ENCODE measurements at regions not wholly inside any gene's neighbourhood (a gene's known extent, or its start where the extent isn't known, plus 50 kb on each side); places are given as distances from the start of the nearest gene placed in this dataset.

DNA sequence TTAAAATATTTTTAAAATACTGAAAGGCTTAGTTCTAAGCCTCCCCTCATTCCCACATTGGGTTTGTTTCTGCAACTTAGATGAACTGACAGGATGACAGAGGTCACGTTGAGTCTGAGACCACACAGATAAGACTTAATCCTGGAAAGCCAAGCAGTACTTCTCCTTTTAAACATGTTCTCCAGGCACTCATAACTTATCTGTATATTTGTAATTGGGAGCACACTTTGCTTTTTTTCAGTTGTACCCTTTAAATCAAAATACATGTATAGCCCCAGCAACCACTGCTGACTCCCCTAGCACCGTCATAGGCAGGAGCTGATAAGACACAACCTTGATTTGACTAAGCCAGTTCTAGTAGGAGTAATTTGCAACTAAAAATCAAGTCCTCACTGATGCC is 394.8 kb downstream of the PID1 start:
- Histone ChIP-seq H3K36me3 (no peaks in the 10 kb centered on the region), H3K4me3 (no peak overlapping the region), H3K27ac (no peak overlapping the region), H3K4me1 (no peaks in the 10 kb centered on the region), H3K27me3 (no peaks in the 10 kb centered on the region), H3K9me3 (peaks cover 0 to 4% (median 0%) of the 10 kb centered on the region in 4 donors)
- WGBS, 2 donors: 58 to 84% methylated on average over 2 of the region's 2 CpGs
- DNase-seq: no peak
- TF ChIP-seq CTCF (IDR thresholded peaks at IDR 0.05): no peak
- TF ChIP-seq POLR2AphosphoS5 (IDR thresholded peaks at IDR 0.05): no peak
- TF ChIP-seq POLR2A (IDR thresholded peaks at IDR 0.05): no peak
- TF ChIP-seq EP300 (IDR thresholded peaks at IDR 0.05): no peak
- intact Hi-C loops (cut with DNase I): no loop called here

DNA sequence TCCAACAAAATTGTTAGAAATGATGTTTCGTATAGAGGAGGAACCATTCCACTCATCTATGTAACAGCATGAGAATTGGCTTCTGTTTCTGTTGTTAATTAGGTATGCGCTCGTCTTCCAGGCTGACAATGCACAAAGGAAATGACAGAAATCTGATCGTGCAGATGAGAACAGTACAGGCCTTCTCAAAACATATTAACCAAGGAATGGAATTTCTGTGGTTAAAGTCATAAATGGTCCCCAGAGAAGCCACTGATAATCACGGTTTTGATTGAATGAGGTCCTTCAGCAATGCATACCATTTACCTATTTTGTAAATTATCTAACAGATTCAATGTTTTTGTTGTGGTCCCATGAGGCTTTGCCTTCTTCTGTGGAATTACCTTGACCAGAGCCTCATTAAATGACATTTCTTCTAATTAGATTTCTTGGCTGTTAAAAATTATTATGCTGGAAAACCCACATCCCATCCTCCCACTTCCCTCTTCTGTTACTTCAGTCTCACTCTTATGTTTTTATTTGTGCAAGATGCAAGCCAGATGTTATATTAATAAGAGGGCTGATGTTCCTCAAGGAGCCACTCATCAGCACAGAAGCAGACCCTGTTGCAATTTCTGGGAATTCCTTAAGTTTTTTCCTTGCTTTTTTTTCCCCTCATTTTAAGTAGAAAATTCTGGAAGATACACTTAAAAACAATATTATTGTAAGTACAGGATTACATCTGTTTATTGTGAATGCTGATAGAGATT is 395.8 kb downstream of the PID1 start:
- Histone ChIP-seq H3K9me3 (peaks cover 0 to 4% (median 0%) of the 10 kb centered on the region in 4 donors), H3K27me3 (no peaks in the 10 kb centered on the region), H3K4me1 (no peaks in the 10 kb centered on the region), H3K36me3 (no peaks in the 10 kb centered on the region), H3K4me3 (no peak overlapping the region), H3K27ac (no peak overlapping the region)
- 76 to 83% methylated on average over 5 of the region's 5 CpGs for WGBS, 2 donors
- no peak for TF ChIP-seq EP300 (IDR thresholded peaks at IDR 0.05)
- TF ChIP-seq CTCF (IDR thresholded peaks at IDR 0.05): no peak
- no peak for TF ChIP-seq POLR2AphosphoS5 (IDR thresholded peaks at IDR 0.05)
- no peak for TF ChIP-seq POLR2A (IDR thresholded peaks at IDR 0.05)
- no peak for DNase-seq
- intact Hi-C loops (cut with DNase I): no loop called here

GRCh38 chr2:228871012-228871411 is 400.1 kb downstream of the PID1 start:
- no peak for TF ChIP-seq CTCF (IDR thresholded peaks at IDR 0.05)
- no peak for TF ChIP-seq POLR2AphosphoS5 (IDR thresholded peaks at IDR 0.05)
- no peak for TF ChIP-seq EP300 (IDR thresholded peaks at IDR 0.05)
- no peak for TF ChIP-seq POLR2A (IDR thresholded peaks at IDR 0.05)
- intact Hi-C loops (cut with DNase I): no loop called here

GRCh38 chr2:228869636-228870264 is 401.3 kb downstream of the PID1 start:
- intact Hi-C loops (cut with DNase I): no loop called here
- no peaks in the 10 kb centered on the region for H3K27me3 ChIP-seq
- H3K27ac ChIP-seq: no peak overlapping the region
- H3K9me3 ChIP-seq: no peaks in the 10 kb centered on the region
- TF ChIP-seq POLR2AphosphoS5 (IDR thresholded peaks at IDR 0.05) (no peak), EP300 (IDR thresholded peaks at IDR 0.05) (no peak), POLR2A (IDR thresholded peaks at IDR 0.05) (no peak), CTCF (IDR thresholded peaks at IDR 0.05) (no peak)
- H3K36me3 ChIP-seq: no peaks in the 10 kb centered on the region
- DNase-seq: no peak
- H3K4me3 ChIP-seq: no peak overlapping the region
- no peaks in the 10 kb centered on the region for H3K4me1 ChIP-seq

More at GRCh38 chr2:228871012-228871411, 400.1 kb downstream of the PID1 start:
- no peaks in the 10 kb centered on the region for H3K27me3 ChIP-seq
- H3K27ac ChIP-seq: no peak overlapping the region
- H3K36me3 ChIP-seq: no peaks in the 10 kb centered on the region
- H3K9me3 ChIP-seq: no peaks in the 10 kb centered on the region
- H3K4me3 ChIP-seq: no peak overlapping the region
- no peaks in the 10 kb centered on the region for H3K4me1 ChIP-seq
- 71 to 76% methylated on average over 4 of the region's 4 CpGs for whole genome bisulfite sequencing, 2 donors
- DNase-seq: no peak

All from sigmoid colon (tissue), 6 donors.